ENCODE measurements at regions not wholly inside any gene's neighbourhood (a gene's known extent, or its start where the extent isn't known, plus 50 kb on each side); places are given as distances from the start of the nearest gene placed in this dataset.

DNA sequence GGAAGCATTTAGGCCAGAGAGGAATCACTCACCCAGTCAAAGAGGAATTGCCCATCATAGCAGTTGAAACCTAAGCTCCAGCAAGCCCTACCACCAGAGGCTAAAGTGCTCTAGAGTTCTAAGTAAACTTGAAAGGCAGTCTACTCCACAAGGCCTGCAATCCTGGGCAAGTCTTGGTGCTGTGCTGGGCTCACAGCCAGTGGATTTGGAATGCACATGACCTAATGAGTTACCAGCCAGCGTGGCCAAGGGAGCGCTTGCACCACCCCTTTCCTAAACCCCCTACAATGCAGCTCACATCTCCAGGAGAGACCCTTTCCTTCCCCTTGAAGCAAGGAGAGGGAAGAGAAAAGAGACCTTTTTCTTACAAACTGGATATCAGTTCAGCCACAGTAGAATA is 445.7 kb downstream of the GASK1B start:
- TF ChIP-seq, protein P1, sequence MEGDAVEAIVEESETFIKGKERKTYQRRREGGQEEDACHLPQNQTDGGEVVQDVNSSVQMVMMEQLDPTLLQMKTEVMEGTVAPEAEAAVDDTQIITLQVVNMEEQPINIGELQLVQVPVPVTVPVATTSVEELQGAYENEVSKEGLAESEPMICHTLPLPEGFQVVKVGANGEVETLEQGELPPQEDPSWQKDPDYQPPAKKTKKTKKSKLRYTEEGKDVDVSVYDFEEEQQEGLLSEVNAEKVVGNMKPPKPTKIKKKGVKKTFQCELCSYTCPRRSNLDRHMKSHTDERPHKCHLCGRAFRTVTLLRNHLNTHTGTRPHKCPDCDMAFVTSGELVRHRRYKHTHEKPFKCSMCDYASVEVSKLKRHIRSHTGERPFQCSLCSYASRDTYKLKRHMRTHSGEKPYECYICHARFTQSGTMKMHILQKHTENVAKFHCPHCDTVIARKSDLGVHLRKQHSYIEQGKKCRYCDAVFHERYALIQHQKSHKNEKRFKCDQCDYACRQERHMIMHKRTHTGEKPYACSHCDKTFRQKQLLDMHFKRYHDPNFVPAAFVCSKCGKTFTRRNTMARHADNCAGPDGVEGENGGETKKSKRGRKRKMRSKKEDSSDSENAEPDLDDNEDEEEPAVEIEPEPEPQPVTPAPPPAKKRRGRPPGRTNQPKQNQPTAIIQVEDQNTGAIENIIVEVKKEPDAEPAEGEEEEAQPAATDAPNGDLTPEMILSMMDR (IDR thresholded peaks at IDR 0.05), result no peak
- TF ChIP-seq POLR2A (IDR thresholded peaks at IDR 0.05), result no peak
